HCT116 (cell line): ENCODE measurements at regions not wholly inside any gene's neighbourhood (a gene's known extent, or its start where the extent isn't known, plus 50 kb on each side); places are given as distances from the start of the nearest gene placed in this dataset.

Source experiments
- SP1 ChIP-seq: IDR thresholded peaks from 2 replicates; pipeline ENCODE4 v1.6.1; 2012; ENCODE audit warnings: low read depth
- TF ChIP-seq, protein P1 (sequence below), 3 experiments: fragments of 200-600 bp in 1 of 3; sonication (generic) in 1 of 3; IDR thresholded peaks in 2 of 3; conservative IDR thresholded peaks in 1 of 3; 2 replicates each; pipeline ENCODE4 v1.5.1; 2012 to 2017; ENCODE audit warnings: low read depth in 2 of 3, low read length in 2 of 3, antibody characterized with exemption in 1 of 3, borderline replicate concordance in 1 of 3, control low read depth in 1 of 3, mild to moderate bottlenecking in 1 of 3, mixed read lengths in 1 of 3, mixed run types in 1 of 3, moderate library complexity in 1 of 3; ENCODE audit not compliant: insufficient read depth in 1 of 3

DNA sequence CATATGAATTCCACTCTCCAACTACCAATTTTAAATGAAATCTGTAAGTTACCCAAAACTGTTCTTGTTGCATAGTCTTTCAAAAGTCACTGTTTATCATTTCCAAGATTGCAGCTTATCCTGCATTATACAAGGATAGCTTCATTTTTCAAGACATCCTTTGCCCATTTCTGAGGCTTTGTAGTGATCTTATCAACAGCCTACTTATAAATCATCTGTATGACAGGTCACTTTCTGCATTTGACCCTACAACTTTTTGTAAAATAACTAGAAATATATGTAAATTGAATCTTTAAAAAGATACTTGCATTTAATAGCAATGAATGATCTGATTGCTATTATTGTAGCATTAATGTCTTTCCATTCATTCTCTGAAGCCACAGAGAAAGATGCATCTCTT, 521.1 kb downstream of the UTRN start:
- no peak for TF ChIP-seq SP1
- TF ChIP-seq, protein P1, sequence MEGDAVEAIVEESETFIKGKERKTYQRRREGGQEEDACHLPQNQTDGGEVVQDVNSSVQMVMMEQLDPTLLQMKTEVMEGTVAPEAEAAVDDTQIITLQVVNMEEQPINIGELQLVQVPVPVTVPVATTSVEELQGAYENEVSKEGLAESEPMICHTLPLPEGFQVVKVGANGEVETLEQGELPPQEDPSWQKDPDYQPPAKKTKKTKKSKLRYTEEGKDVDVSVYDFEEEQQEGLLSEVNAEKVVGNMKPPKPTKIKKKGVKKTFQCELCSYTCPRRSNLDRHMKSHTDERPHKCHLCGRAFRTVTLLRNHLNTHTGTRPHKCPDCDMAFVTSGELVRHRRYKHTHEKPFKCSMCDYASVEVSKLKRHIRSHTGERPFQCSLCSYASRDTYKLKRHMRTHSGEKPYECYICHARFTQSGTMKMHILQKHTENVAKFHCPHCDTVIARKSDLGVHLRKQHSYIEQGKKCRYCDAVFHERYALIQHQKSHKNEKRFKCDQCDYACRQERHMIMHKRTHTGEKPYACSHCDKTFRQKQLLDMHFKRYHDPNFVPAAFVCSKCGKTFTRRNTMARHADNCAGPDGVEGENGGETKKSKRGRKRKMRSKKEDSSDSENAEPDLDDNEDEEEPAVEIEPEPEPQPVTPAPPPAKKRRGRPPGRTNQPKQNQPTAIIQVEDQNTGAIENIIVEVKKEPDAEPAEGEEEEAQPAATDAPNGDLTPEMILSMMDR (IDR thresholded peaks at IDR 0.05 in 2 of 3, conservative IDR thresholded peaks at IDR 0.05 in 1 of 3; ENCODE audit: borderline replicate concordance in 1 of 3, insufficient read depth in 1 of 3, low read depth in 2 of 3, low read length in 2 of 3): no peak
